Panc1 (cell line): ENCODE measurements at regions not wholly inside any gene's neighbourhood (a gene's known extent, or its start where the extent isn't known, plus 50 kb on each side); places are given as distances from the start of the nearest gene placed in this dataset.

Source experiments
- ATAC-seq: fragments of 200-7000 bp; cut with Tn5 transposase; 2 replicates; pipeline ENCODE4 v1.9.1; 2020; ENCODE audit warnings: mild to moderate bottlenecking, moderate library complexity
- BruUV-seq: library from RNA; stranded (reverse); fragments of 400-500 nt; replicated peaks from 2 replicates; lab custom pipeline; 2021; lab: Mats Ljungman, UMichigan
- CTCF ChIA-PET: fragments of 300-600 bp; sonication (Branson Sonifier 250); formaldehyde crosslinking; loops from one replicate; lab custom pipeline; 2022; ENCODE audit warnings: antibody characterized with exemption; lab: Charles Lee
- POLR2A ChIA-PET: fragments of 300-600 bp; sonication (Branson Sonifier 250); formaldehyde crosslinking; loops from one replicate; lab custom pipeline; 2022; ENCODE audit warnings: antibody characterized with exemption; lab: Charles Lee
- DNase-seq: peaks from one replicate; pipeline ENCODE4 v3.0.0-alpha.2; 2010; ENCODE audit warnings: low read depth, low spot score
- H3K27ac ChIP-seq: 2 replicates; pipeline ENCODE4 v1.5.1; 2011; ENCODE audit warnings: mild to moderate bottlenecking, low read length, inconsistent platforms
- H3K27me3 ChIP-seq: fragments of 200-500 bp; sonication (Bioruptor generic); 2 replicates; pipeline ENCODE4 v1.6.0; 2014; ENCODE audit warnings: low read length, inconsistent platforms; ENCODE audit not compliant: control insufficient read depth, insufficient read depth
- H3K36me3 ChIP-seq: fragments of 200-500 bp; sonication (Bioruptor generic); 2 replicates; pipeline ENCODE4 v1.5.1; 2014; ENCODE audit warnings: inconsistent platforms, mild to moderate bottlenecking, low read length, moderate library complexity; ENCODE audit not compliant: control insufficient read depth, insufficient read depth
- H3K4me1 ChIP-seq: 2 replicates; pipeline ENCODE4 v1.5.1; 2011; ENCODE audit warnings: inconsistent platforms, mild to moderate bottlenecking, low read length, moderate library complexity; ENCODE audit not compliant: control insufficient read depth, insufficient read depth
- H3K4me3 ChIP-seq, 2 experiments: 2 replicates each; pipeline ENCODE4 v1.5.1; 2011 to 2012; ENCODE audit warnings: low read depth in 2 of 2, low read length in 2 of 2, mild to moderate bottlenecking in 2 of 2, inconsistent platforms in 1 of 2, moderate library complexity in 1 of 2
- H3K9me3 ChIP-seq: fragments of 200-500 bp; sonication (Bioruptor generic); 2 replicates; pipeline ENCODE4 v1.5.1; 2014; ENCODE audit warnings: low read depth, mild to moderate bottlenecking, inconsistent platforms, low read length, moderate library complexity; ENCODE audit not compliant: control insufficient read depth, insufficient read depth
- POLR2AphosphoS5 ChIP-seq: IDR thresholded peaks from 2 replicates; pipeline ENCODE4 v1.6.1; 2012; ENCODE audit warnings: mild to moderate bottlenecking, low read depth, low read length, moderate library complexity
- SIN3A ChIP-seq: IDR thresholded peaks from 2 replicates; pipeline ENCODE4 v1.6.1; 2012; ENCODE audit warnings: low read depth, mild to moderate bottlenecking, low read length, moderate library complexity, borderline replicate concordance; ENCODE audit not compliant: insufficient read depth
- TCF7L2 ChIP-seq: IDR thresholded peaks from 2 replicates; pipeline ENCODE4 v1.6.1; 2011; ENCODE audit warnings: mild to moderate bottlenecking, low read depth, low read length, inconsistent platforms
- in situ Hi-C: cut with HindIII; loops from 2 replicates; pipeline ENCODE4 v1.10.0; 2016; ENCODE audit warnings: low sequenced_read_pairs, low pct_unique_long_range_greater_than_20kb
- intact Hi-C: fragments of 100-400 bp; cut with micrococcal nuclease; formaldehyde crosslinking; loops from one replicate; pipeline ENCODE4 v1.10.0; 2022; ENCODE audit not compliant: unreplicated experiment
- TF ChIP-seq, protein P1 (sequence below), 2 experiments: IDR thresholded peaks; 2 replicates each; pipeline ENCODE4 v1.6.1; 2011 to 2012; ENCODE audit warnings: low read depth in 2 of 2, control low read depth in 1 of 2, low read length in 1 of 2, mild to moderate bottlenecking in 1 of 2, moderate library complexity in 1 of 2; ENCODE audit not compliant: insufficient read depth in 1 of 2
- TF ChIP-seq, protein P2 (sequence below): fragments of 450-650 bp; IDR thresholded peaks from 2 replicates; pipeline ENCODE4 v1.5.1; 2017; ENCODE audit warnings: mild to moderate bottlenecking

GRCh38 chr10:83253011-83253671, 886.2 kb upstream of the GHITM start:
- Histone ChIP-seq H3K4me3 (no peak overlapping the region), H3K36me3 (no peaks in the 10 kb centered on the region), H3K27ac (no peak overlapping the region), H3K27me3 (no peaks in the 10 kb centered on the region), H3K4me1 (no peaks in the 10 kb centered on the region), H3K9me3 (0 out of 2 replicates have a peak, but pooled peaks cover 8% of the 10 kb centered on the region)
- BruUV-seq = no TSS peak
- ChIA-PET POLR2A (no interaction called here), CTCF (no interaction called here)
- TF ChIP-seq SIN3A (no peak), POLR2AphosphoS5 (no peak), TCF7L2 (no peak)
- TF ChIP-seq, protein P1, sequence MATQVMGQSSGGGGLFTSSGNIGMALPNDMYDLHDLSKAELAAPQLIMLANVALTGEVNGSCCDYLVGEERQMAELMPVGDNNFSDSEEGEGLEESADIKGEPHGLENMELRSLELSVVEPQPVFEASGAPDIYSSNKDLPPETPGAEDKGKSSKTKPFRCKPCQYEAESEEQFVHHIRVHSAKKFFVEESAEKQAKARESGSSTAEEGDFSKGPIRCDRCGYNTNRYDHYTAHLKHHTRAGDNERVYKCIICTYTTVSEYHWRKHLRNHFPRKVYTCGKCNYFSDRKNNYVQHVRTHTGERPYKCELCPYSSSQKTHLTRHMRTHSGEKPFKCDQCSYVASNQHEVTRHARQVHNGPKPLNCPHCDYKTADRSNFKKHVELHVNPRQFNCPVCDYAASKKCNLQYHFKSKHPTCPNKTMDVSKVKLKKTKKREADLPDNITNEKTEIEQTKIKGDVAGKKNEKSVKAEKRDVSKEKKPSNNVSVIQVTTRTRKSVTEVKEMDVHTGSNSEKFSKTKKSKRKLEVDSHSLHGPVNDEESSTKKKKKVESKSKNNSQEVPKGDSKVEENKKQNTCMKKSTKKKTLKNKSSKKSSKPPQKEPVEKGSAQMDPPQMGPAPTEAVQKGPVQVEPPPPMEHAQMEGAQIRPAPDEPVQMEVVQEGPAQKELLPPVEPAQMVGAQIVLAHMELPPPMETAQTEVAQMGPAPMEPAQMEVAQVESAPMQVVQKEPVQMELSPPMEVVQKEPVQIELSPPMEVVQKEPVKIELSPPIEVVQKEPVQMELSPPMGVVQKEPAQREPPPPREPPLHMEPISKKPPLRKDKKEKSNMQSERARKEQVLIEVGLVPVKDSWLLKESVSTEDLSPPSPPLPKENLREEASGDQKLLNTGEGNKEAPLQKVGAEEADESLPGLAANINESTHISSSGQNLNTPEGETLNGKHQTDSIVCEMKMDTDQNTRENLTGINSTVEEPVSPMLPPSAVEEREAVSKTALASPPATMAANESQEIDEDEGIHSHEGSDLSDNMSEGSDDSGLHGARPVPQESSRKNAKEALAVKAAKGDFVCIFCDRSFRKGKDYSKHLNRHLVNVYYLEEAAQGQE (IDR thresholded peaks at IDR 0.05; ENCODE audit: insufficient read depth in 1 of 2, low read depth in 2 of 2, low read length in 1 of 2) = no peak
- TF ChIP-seq, protein P2, sequence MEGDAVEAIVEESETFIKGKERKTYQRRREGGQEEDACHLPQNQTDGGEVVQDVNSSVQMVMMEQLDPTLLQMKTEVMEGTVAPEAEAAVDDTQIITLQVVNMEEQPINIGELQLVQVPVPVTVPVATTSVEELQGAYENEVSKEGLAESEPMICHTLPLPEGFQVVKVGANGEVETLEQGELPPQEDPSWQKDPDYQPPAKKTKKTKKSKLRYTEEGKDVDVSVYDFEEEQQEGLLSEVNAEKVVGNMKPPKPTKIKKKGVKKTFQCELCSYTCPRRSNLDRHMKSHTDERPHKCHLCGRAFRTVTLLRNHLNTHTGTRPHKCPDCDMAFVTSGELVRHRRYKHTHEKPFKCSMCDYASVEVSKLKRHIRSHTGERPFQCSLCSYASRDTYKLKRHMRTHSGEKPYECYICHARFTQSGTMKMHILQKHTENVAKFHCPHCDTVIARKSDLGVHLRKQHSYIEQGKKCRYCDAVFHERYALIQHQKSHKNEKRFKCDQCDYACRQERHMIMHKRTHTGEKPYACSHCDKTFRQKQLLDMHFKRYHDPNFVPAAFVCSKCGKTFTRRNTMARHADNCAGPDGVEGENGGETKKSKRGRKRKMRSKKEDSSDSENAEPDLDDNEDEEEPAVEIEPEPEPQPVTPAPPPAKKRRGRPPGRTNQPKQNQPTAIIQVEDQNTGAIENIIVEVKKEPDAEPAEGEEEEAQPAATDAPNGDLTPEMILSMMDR = no peak
- intact Hi-C loops (no loop called here), in situ Hi-C loops (no loop called here)
- ATAC-seq (no peak), DNase-seq (no peak)

DNA sequence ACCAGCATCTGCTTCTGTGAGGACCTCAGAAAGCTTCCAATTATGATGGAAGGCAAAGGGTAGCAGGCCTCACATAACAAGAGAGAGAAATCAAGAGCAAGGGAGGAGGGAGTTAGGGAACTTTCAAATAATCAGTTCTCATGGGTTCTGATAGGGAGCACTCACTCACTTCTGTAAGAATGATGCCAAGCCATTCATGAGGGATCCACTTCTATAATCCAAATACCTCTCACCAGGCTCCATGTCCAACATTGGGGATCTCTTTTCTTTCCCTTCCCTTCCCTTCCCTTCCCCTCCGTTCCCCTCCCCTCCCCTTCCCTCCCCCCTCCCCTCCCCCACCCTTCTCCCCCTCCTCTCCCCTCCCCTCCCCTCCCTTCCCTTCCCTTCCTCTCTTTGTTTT, 884.6 kb upstream of the GHITM start:
- BruUV-seq = no TSS peak
- no peak for ATAC-seq
- H3K4me1 ChIP-seq = no peaks in the 10 kb centered on the region
- no peak overlapping the region for H3K4me3 ChIP-seq
- H3K27ac ChIP-seq = no peak overlapping the region
- POLR2A ChIA-PET = no interaction called here
- CTCF ChIA-PET = no interaction called here
- no peak for DNase-seq
- TF ChIP-seq, protein P2 = no peak
- TF ChIP-seq, protein P1 (IDR thresholded peaks at IDR 0.05; ENCODE audit: insufficient read depth in 1 of 2, low read depth in 2 of 2, low read length in 1 of 2) = no peak
- TF ChIP-seq SIN3A (no peak), TCF7L2 (no peak), POLR2AphosphoS5 (no peak)
- 0 out of 2 replicates have a peak, but pooled peaks cover 8% of the 10 kb centered on the region for H3K9me3 ChIP-seq
- H3K27me3 ChIP-seq = no peaks in the 10 kb centered on the region
- no peaks in the 10 kb centered on the region for H3K36me3 ChIP-seq
- in situ Hi-C loops (no loop called here), intact Hi-C loops (no loop called here)
